ENCODE measurements at regions not wholly inside any gene's neighbourhood (a gene's known extent, or its start where the extent isn't known, plus 50 kb on each side); places are given as distances from the start of the nearest gene placed in this dataset.

GRCh38 chr6:66931787-66932186 lies 1224.8 kb upstream of the EYS start:
- Histone ChIP-seq H3K4me1 (ENCODE audit: control insufficient read depth, insufficient read depth, low read length) (no peaks in the 10 kb centered on the region), H3K9me3 (ENCODE audit: control insufficient read depth, insufficient read depth, low read length) (peaks cover 26% of the 10 kb centered on the region), H3K27me3 (ENCODE audit: control insufficient read depth, insufficient read depth, low read length) (no peaks in the 10 kb centered on the region), H3K4me3 (ENCODE audit: low read length) (no peak overlapping the region), H3K27ac (ENCODE audit: low read length) (no peak overlapping the region), H3K36me3 (ENCODE audit: control insufficient read depth, insufficient read depth, low read length) (no peaks in the 10 kb centered on the region)
- Mint-ChIP-seq H3K36me3 (peaks cover 2% of the 10 kb centered on the region), H3K4me1 (no peaks in the 10 kb centered on the region), H3K27ac (no peak overlapping the region), H3K9me3 (peaks cover 7 to 18% of the 10 kb centered on the region in 2 donors), H3K27me3 (ENCODE audit: low read depth in 2 of 2) (no peaks in the 10 kb centered on the region), H3K4me3 (no peak overlapping the region)
- no peak for TF ChIP-seq CTCF (IDR thresholded peaks at IDR 0.05)
- ATAC-seq (no peak), DNase-seq (no peak)
- 100% methylated on average over 1 of the region's 2 CpGs for WGBS (ENCODE audit: insufficient coverage)
- intact Hi-C loops (cut with micrococcal nuclease): no loop called here

- WGBS (ENCODE audit: insufficient coverage): 78% methylated on average over 1 of the region's 2 CpGs
- ATAC-seq (no peak), DNase-seq (no peak)
- Histone ChIP-seq H3K9me3 (ENCODE audit: control insufficient read depth, insufficient read depth, low read length) (peaks cover 23% of the 10 kb centered on the region), H3K27ac (ENCODE audit: low read length) (no peak overlapping the region), H3K4me3 (ENCODE audit: low read length) (no peak overlapping the region), H3K4me1 (ENCODE audit: control insufficient read depth, insufficient read depth, low read length) (no peaks in the 10 kb centered on the region), H3K27me3 (ENCODE audit: control insufficient read depth, insufficient read depth, low read length) (no peaks in the 10 kb centered on the region), H3K36me3 (ENCODE audit: control insufficient read depth, insufficient read depth, low read length) (no peaks in the 10 kb centered on the region)
- no peak overlapping the region for H3K4me3 Mint-ChIP-seq
- H3K27me3 Mint-ChIP-seq (ENCODE audit: low read depth in 2 of 2): no peaks in the 10 kb centered on the region
- H3K36me3 Mint-ChIP-seq: peaks cover 13% of the 10 kb centered on the region
- H3K9me3 Mint-ChIP-seq: peaks cover 11 to 17% of the 10 kb centered on the region in 2 donors
- intact Hi-C loops (cut with micrococcal nuclease): no loop called here
- no peaks in the 10 kb centered on the region for H3K4me1 Mint-ChIP-seq
- H3K27ac Mint-ChIP-seq: no peak overlapping the region
- TF ChIP-seq CTCF (IDR thresholded peaks at IDR 0.05): no peak
Measured at GRCh38 chr6:66930559-66931290, 1223.7 kb upstream of the EYS start.

- no peaks in the 10 kb centered on the region for H3K27me3 Mint-ChIP-seq (ENCODE audit: low read depth in 2 of 2)
- no peak overlapping the region for H3K4me3 Mint-ChIP-seq
- Histone ChIP-seq H3K9me3 (ENCODE audit: control insufficient read depth, insufficient read depth, low read length) (peaks cover 41% of the 10 kb centered on the region), H3K4me1 (ENCODE audit: control insufficient read depth, insufficient read depth, low read length) (no peaks in the 10 kb centered on the region), H3K4me3 (ENCODE audit: low read length) (no peak overlapping the region), H3K27ac (ENCODE audit: low read length) (no peak overlapping the region), H3K27me3 (ENCODE audit: control insufficient read depth, insufficient read depth, low read length) (no peaks in the 10 kb centered on the region), H3K36me3 (ENCODE audit: control insufficient read depth, insufficient read depth, low read length) (no peaks in the 10 kb centered on the region)
- H3K4me1 Mint-ChIP-seq: no peaks in the 10 kb centered on the region
- intact Hi-C loops (cut with micrococcal nuclease): no loop called here
- TF ChIP-seq CTCF (IDR thresholded peaks at IDR 0.05): no peak
- DNase-seq (no peak), ATAC-seq (no peak)
- 95% methylated on average over 5 of the region's 5 CpGs for WGBS (ENCODE audit: insufficient coverage)
- H3K9me3 Mint-ChIP-seq: peaks cover 20 to 23% of the 10 kb centered on the region in 2 donors
- H3K27ac Mint-ChIP-seq: no peak overlapping the region
- peaks cover 23% of the 10 kb centered on the region for H3K36me3 Mint-ChIP-seq
Measured at GRCh38 chr6:66926060-66926459, 1219.0 kb upstream of the EYS start.

GRCh38 chr6:66913657-66914056 lies 1206.6 kb upstream of the EYS start:
- Mint-ChIP-seq H3K36me3 (no peaks in the 10 kb centered on the region), H3K27ac (no peak overlapping the region), H3K4me1 (no peaks in the 10 kb centered on the region), H3K27me3 (ENCODE audit: low read depth in 2 of 2) (no peaks in the 10 kb centered on the region), H3K4me3 (no peak overlapping the region), H3K9me3 (peaks cover 2 to 18% of the 10 kb centered on the region in 2 donors)
- H3K27ac ChIP-seq (ENCODE audit: low read length): no peak overlapping the region
- no peak overlapping the region for H3K4me3 ChIP-seq (ENCODE audit: low read length)
- 38% methylated on average over 1 of the region's 2 CpGs for WGBS (ENCODE audit: insufficient coverage)
- no peaks in the 10 kb centered on the region for H3K4me1 ChIP-seq (ENCODE audit: control insufficient read depth, insufficient read depth, low read length)
- no peaks in the 10 kb centered on the region for H3K27me3 ChIP-seq (ENCODE audit: control insufficient read depth, insufficient read depth, low read length)
- TF ChIP-seq CTCF (IDR thresholded peaks at IDR 0.05): no peak
- H3K36me3 ChIP-seq (ENCODE audit: control insufficient read depth, insufficient read depth, low read length): no peaks in the 10 kb centered on the region
- intact Hi-C loops (cut with micrococcal nuclease): no loop called here
- DNase-seq: no peak
- no peaks in the 10 kb centered on the region for H3K9me3 ChIP-seq (ENCODE audit: control insufficient read depth, insufficient read depth, low read length)
- no peak for ATAC-seq
